ENCODE measurements at regions not wholly inside any gene's neighbourhood (a gene's known extent, or its start where the extent isn't known, plus 50 kb on each side); places are given as distances from the start of the nearest gene placed in this dataset.
"Not testable (repeated sequence)": the region's sequence is repeated elsewhere in the genome, so short reads cannot be mapped to it uniquely, and the experiment has no call there.

DNA sequence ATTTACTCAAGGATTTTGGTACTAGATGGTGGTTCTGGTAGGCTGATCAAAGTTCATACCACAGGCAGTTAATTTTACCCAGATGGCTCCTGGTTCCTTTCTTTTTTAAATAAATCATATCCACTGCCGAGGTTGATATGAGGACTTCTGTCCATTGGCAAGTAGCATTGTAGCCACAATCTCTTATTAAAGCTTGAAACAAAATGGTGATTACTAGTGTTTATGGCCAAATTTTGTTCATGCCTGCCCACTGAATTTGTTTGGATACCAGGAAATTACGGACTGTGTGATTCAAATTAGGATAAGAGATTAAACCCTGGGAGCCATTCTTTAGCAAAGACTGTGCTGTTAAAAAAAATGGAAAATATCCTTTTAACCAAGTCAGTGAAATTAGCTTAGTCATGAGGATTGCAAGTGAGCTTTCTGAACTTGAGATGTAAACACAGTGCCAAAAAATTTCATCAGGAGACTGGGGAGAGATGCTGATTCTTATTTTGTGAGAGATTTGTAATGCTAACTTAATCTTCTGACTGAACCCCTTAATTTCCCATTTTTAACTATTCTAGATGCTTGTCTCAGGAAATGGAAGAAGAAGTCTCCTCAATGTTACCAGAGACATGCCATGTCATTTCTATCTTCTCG lies 893.5 kb upstream of the ADAMTS5 start:
- not testable (repeated sequence) for H3K79me1 ChIP-seq (ENCODE audit: low read length); H4K12ac ChIP-seq (ENCODE audit: low read depth, low read length); H2BK5ac ChIP-seq (ENCODE audit: low read depth, low read length, poor library complexity); H3K79me2 ChIP-seq (ENCODE audit: control insufficient read depth, insufficient read depth, low read length, poor library complexity); H2AK5ac ChIP-seq (ENCODE audit: low read length); H4K91ac ChIP-seq (ENCODE audit: low read depth, low read length); H2AFZ ChIP-seq (ENCODE audit: insufficient read depth, low read length, poor library complexity); H2BK12ac ChIP-seq (ENCODE audit: low read length); H3K27ac ChIP-seq (ENCODE audit: low read depth, low read length); H3K9me3 ChIP-seq (ENCODE audit: insufficient read depth, low read depth, low read length); H2BK120ac ChIP-seq (ENCODE audit: insufficient read depth, low read length, poor library complexity); H4K8ac ChIP-seq (ENCODE audit: low read depth, low read length); H3K4me2 ChIP-seq (ENCODE audit: low read length); DNase-seq; H3K14ac ChIP-seq (ENCODE audit: low read length); H3K27me3 ChIP-seq (ENCODE audit: insufficient read depth, low read length); H3K18ac ChIP-seq (ENCODE audit: low read length); H3K4me1 ChIP-seq (ENCODE audit: control insufficient read depth in 1 of 2, insufficient read depth in 2 of 2, low read length in 2 of 2); H3K23ac ChIP-seq (ENCODE audit: low read length); H3K9ac ChIP-seq (ENCODE audit: low read length); H3K36me3 ChIP-seq (ENCODE audit: control insufficient read depth in 1 of 2, insufficient read depth in 2 of 2, low read length in 2 of 2); H3K4me3 ChIP-seq (ENCODE audit: low read depth, low read length); H3K4ac ChIP-seq (ENCODE audit: low read depth, low read length)
- no CpG with 5 or more reads among the region's 3 CpGs for WGBS (ENCODE audit: extremely low coverage, insufficient coverage, insufficient read length)

DNA sequence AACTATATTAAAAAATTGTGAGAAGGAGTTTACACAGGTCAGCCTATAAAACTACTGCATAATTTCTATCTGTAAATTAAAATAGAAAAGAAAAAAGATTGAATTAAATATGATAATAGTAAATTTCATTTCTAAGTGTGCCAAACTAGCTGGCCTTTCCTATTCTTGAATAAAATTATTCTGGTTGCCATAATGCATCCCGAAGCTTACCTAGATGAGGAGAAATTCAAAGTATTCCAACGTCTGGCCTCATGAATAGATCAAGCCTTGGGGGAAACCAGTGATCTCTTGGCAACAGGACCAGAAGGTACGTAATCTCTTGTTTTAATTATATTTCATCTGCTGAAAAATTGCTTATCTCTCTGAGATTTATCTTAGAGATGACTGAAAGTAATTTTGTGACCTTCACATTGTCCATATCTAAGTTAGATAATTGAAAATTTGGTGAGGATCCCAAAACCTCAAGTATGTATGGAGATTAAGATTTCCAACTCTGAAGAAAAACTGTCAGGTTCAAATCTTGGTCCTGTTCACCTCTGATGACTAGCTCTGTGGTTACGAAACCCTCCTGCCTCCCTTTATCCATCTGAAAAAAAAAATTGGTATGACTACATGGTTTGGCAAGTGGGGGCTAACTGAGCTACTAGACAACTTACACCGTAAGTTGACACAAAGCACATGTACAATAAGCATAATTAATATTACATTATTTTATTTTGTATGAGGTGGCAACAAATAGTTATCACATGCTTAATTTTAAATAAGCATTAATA lies 891.4 kb upstream of the ADAMTS5 start:
- not testable (repeated sequence) for H3K14ac ChIP-seq (ENCODE audit: low read length); H4K12ac ChIP-seq (ENCODE audit: low read depth, low read length); H3K18ac ChIP-seq (ENCODE audit: low read length); H2BK120ac ChIP-seq (ENCODE audit: insufficient read depth, low read length, poor library complexity); H3K4me2 ChIP-seq (ENCODE audit: low read length); H3K9ac ChIP-seq (ENCODE audit: low read length); H4K8ac ChIP-seq (ENCODE audit: low read depth, low read length); H2AFZ ChIP-seq (ENCODE audit: insufficient read depth, low read length, poor library complexity); H3K23ac ChIP-seq (ENCODE audit: low read length); DNase-seq; H2BK12ac ChIP-seq (ENCODE audit: low read length); H3K79me2 ChIP-seq (ENCODE audit: control insufficient read depth, insufficient read depth, low read length, poor library complexity); H2BK5ac ChIP-seq (ENCODE audit: low read depth, low read length, poor library complexity); H3K27ac ChIP-seq (ENCODE audit: low read depth, low read length); H3K9me3 ChIP-seq (ENCODE audit: insufficient read depth, low read depth, low read length); H2AK5ac ChIP-seq (ENCODE audit: low read length); H3K4me3 ChIP-seq (ENCODE audit: low read depth, low read length); H3K4me1 ChIP-seq (ENCODE audit: control insufficient read depth in 1 of 2, insufficient read depth in 2 of 2, low read length in 2 of 2); H4K91ac ChIP-seq (ENCODE audit: low read depth, low read length); H3K36me3 ChIP-seq (ENCODE audit: control insufficient read depth in 1 of 2, insufficient read depth in 2 of 2, low read length in 2 of 2); H3K79me1 ChIP-seq (ENCODE audit: low read length); H3K27me3 ChIP-seq (ENCODE audit: insufficient read depth, low read length); H3K4ac ChIP-seq (ENCODE audit: low read depth, low read length)
- no CpG with 5 or more reads among the region's 5 CpGs for WGBS (ENCODE audit: extremely low coverage, insufficient coverage, insufficient read length)

DNA sequence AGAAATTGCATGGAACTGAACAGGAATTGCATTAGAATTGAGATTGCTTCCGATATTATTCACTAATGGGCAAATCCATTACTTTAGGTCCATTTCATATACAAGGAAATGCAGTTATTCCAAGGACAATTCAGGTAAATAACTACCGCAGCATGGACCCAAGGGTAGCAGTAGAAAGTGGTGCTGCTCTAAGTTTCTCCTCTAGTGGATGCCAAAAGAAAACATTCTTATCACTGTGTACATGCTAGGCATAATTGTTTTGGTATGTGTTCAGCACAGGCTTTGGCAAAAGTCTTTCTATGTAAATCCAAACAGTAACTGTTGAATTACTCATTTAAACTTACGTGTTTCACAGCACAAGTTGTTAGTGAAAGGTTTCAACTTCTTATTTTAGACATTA lies 890.1 kb upstream of the ADAMTS5 start:
- WGBS (ENCODE audit: extremely low coverage, insufficient coverage, insufficient read length) = no CpG with 5 or more reads among the region's 3 CpGs
- not testable (repeated sequence) for H2AK5ac ChIP-seq (ENCODE audit: low read length); H3K18ac ChIP-seq (ENCODE audit: low read length)

DNA sequence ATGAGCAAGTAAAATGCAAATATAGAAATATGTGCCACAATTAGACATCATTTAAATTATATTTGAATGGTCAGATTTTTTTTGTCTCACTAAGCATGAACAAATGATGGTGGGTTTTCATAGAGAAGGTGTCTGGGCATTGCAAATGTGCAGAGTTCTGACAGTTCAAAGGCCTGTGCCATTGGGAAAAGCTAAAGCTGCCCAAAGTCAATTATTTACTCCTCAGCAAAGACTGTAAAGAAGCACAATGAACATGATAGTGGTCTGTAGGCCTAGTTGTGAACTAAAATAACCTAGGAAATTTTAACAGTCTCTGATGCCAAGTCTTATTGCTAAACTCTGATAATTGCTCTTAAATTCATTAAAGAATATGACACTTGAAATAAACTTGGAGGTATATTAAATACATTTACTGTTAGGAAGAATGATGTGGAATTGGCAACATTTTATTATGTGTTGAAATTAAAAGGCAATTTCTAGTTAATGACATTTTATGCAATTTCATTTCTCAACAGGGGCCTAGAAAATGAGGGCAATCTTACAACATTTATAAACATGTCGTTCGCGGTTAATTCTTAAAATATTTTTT lies 874.3 kb upstream of the ADAMTS5 start:
- no peak overlapping the region for H4K91ac ChIP-seq (ENCODE audit: low read depth, low read length)

More for the DNA sequence above, 890.1 kb upstream of the ADAMTS5 start:
- H3K9ac ChIP-seq (ENCODE audit: low read length); DNase-seq; H4K12ac ChIP-seq (ENCODE audit: low read depth, low read length); H3K27me3 ChIP-seq (ENCODE audit: insufficient read depth, low read length); H3K79me1 ChIP-seq (ENCODE audit: low read length); H2AFZ ChIP-seq (ENCODE audit: insufficient read depth, low read length, poor library complexity); H3K4ac ChIP-seq (ENCODE audit: low read depth, low read length); H2BK120ac ChIP-seq (ENCODE audit: insufficient read depth, low read length, poor library complexity); H2BK5ac ChIP-seq (ENCODE audit: low read depth, low read length, poor library complexity); H3K79me2 ChIP-seq (ENCODE audit: control insufficient read depth, insufficient read depth, low read length, poor library complexity); H3K27ac ChIP-seq (ENCODE audit: low read depth, low read length); H2BK12ac ChIP-seq (ENCODE audit: low read length); H3K4me1 ChIP-seq (ENCODE audit: control insufficient read depth in 1 of 2, insufficient read depth in 2 of 2, low read length in 2 of 2); H3K4me3 ChIP-seq (ENCODE audit: low read depth, low read length); H4K8ac ChIP-seq (ENCODE audit: low read depth, low read length); H3K4me2 ChIP-seq (ENCODE audit: low read length); H3K14ac ChIP-seq (ENCODE audit: low read length); H3K9me3 ChIP-seq (ENCODE audit: insufficient read depth, low read depth, low read length); H4K91ac ChIP-seq (ENCODE audit: low read depth, low read length); H3K36me3 ChIP-seq (ENCODE audit: control insufficient read depth in 1 of 2, insufficient read depth in 2 of 2, low read length in 2 of 2); H3K23ac ChIP-seq (ENCODE audit: low read length): not testable (repeated sequence)

More for the DNA sequence above, 874.3 kb upstream of the ADAMTS5 start:
- H3K4ac ChIP-seq (ENCODE audit: low read depth, low read length) = no peak overlapping the region
- no peaks in the 10 kb centered on the region for H3K79me2 ChIP-seq (ENCODE audit: control insufficient read depth, insufficient read depth, low read length, poor library complexity)
- no peaks in the 10 kb centered on the region for H3K9me3 ChIP-seq (ENCODE audit: insufficient read depth, low read depth, low read length)
- H2BK5ac ChIP-seq (ENCODE audit: low read depth, low read length, poor library complexity) = no peak overlapping the region
- no peak overlapping the region for H4K8ac ChIP-seq (ENCODE audit: low read depth, low read length)
- H3K14ac ChIP-seq (ENCODE audit: low read length) = no peak overlapping the region
- no peak overlapping the region for H2AFZ ChIP-seq (ENCODE audit: insufficient read depth, low read length, poor library complexity)
- no peak overlapping the region for H3K18ac ChIP-seq (ENCODE audit: low read length)
- no peak overlapping the region for H2AK5ac ChIP-seq (ENCODE audit: low read length)
- no peak overlapping the region for H3K9ac ChIP-seq (ENCODE audit: low read length)
- H4K12ac ChIP-seq (ENCODE audit: low read depth, low read length) = no peak overlapping the region
- no peak overlapping the region for H3K4me3 ChIP-seq (ENCODE audit: low read depth, low read length)
- no peaks in the 10 kb centered on the region for H3K36me3 ChIP-seq (ENCODE audit: control insufficient read depth in 1 of 2, insufficient read depth in 2 of 2, low read length in 2 of 2)
- H2BK120ac ChIP-seq (ENCODE audit: insufficient read depth, low read length, poor library complexity) = no peak overlapping the region
- no peak overlapping the region for H3K23ac ChIP-seq (ENCODE audit: low read length)
- H3K27ac ChIP-seq (ENCODE audit: low read depth, low read length) = no peak overlapping the region
- no peaks in the 10 kb centered on the region for H3K79me1 ChIP-seq (ENCODE audit: low read length)
- H3K4me2 ChIP-seq (ENCODE audit: low read length) = no peak overlapping the region
- H3K27me3 ChIP-seq (ENCODE audit: insufficient read depth, low read length) = no peaks in the 10 kb centered on the region
- no peak overlapping the region for H2BK12ac ChIP-seq (ENCODE audit: low read length)
- no peaks in the 10 kb centered on the region for H3K4me1 ChIP-seq (ENCODE audit: control insufficient read depth in 1 of 2, insufficient read depth in 2 of 2, low read length in 2 of 2)
- no peak for DNase-seq
- WGBS (ENCODE audit: extremely low coverage, insufficient coverage, insufficient read length) = no CpG with 5 or more reads among the region's 3 CpGs
